Mucosa of gallbladder (tissue), 1 donor: ENCODE measurements at regions not wholly inside any gene's neighbourhood (a gene's known extent, or its start where the extent isn't known, plus 50 kb on each side); places are given as distances from the start of the nearest gene placed in this dataset.

ENCODE experiments used
- DNase-seq: peaks from one replicate; pipeline ENCODE4 v3.0.0-alpha.2; 2020; ENCODE audit warnings: low spot score
- donor health status: DM: no; HTN: no; CAD: no.

DNA sequence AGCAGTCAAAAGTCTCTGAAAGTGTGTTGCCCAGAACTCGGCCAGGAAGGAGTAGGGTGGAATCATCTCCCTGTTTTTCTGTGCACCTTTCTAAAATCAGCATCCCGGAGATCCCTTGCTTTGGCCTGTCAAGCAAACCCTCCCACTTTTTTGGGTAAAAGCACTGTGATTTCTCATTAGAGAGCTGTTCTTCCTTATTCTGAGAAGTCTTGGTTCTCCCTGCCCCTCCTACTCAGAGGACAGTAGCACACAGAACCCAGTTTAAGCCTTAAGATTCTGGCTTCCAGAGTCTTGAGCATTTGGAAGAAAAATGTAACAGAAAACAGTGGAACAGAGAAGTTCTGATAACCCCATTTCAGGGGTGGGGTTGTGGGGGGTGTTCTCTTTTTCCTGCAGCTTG is 52.6 kb upstream of the KATNAL1 start:
- no peak for DNase-seq

DNA sequence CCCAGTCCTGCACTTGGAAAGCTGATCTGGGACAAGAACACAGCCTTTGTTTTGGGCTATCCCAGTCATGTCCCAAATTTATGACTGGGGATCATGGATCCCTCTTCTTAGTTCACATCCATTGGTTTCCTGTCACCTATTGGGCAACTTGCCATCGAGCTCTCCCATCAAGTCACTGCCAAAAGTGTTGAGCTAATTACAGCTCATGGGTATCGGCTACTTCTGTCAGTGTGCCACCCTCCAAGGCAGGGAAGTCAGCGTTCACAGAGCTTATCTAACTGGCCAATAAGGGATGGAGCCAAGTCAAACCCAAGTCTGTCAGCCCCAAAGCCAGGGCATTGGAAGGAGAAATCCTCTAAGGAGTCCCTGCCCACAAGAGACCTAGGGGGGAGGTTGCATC is 53.2 kb upstream of the KATNAL1 start:
- DNase-seq = no peak

DNA sequence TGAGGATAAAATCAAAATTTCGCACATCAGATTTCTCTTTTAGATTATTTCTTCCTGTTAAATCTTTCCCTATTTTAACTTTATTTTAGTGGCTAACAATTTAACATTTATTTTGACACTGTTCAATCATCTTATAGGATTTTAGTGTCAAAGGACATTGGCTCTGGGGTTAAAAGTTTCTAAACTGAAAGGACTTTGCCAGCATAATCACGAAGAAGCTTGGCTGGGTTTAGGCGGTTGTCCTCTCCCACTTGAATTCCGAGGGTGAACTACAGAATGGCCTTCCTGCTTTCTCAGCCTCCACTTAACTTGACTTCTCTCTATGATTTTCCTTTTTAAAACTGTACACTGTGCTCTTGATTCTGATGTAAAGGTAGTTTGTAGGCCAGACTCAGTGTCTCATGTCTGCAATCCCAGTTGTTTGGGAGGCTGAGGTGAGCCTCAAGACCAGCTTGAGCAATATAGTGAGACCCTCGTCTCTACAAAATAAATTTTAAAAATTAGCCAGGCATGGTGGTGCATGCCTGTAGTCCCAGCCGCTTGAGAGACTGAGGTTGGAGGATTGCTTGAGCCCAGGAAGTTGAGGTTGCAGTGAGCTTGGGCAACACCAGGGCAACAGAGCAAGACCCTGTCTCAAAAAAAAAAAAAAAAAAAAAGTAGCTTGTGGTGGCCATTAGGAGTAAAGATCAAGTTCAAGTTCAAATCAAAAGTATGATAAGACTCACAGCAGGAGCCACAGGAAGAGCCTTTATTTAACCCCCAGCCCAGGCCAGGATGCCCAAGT is 54.8 kb upstream of the KATNAL1 start:
- no peak for DNase-seq

DNA sequence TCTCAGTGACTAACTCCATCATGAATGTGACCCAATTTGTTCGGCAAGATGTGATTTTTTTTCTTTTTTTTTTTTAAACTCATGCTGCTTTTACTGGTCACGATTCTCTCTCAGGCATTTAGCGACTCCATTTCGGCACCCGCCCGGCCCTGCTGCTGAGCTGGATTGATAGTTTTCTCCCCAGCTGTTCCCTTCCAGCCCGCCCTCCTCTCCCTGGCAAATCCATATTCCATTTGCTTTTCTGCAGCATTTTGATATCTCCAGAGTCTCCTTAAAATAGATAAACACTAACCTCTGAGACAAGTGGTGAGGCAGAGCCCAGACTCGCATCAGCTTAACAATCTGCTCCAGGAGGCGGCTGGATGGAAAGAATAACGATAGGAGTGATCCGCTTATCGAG is 55.5 kb upstream of the KATNAL1 start:
- no peak for DNase-seq

DNA sequence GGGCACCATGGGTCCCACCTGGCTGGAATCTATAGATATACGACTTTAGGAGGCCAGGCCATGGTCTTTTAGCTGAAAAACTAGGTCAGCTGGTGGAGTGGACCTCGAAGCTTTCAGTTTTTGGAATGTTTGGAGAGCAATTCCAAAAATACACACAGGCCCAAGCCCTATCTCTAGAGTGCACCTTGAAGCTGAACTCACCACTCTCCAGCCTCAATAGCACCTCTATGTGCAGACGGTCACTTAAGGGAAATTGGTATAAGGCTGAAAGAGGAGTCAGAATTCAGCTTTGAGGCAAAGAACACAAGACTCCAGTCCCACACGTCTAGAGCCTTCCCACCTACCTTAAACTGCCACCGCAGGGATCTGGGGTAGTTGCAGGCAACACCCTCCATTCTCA is 56.4 kb upstream of the KATNAL1 start:
- DNase-seq = no peak

DNA sequence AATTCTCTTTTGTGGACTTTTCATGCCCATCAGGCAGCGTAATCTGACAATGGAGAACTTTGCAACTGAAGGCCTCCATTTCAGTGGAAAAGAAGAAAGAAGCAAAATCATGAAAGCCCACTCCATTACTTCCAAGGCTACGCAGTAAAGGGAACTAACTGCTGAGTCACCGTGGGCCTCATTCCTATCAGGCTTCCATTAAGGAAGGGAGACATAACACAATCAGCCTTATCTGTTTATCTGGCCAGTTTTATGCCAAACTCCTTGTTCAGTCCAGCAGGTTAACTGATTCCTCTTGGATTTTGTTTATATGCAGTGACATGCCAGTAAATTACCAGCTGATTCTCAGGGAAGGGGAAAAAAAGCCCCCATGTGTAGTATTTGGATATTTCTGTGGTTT is 56.8 kb upstream of the KATNAL1 start:
- no peak for DNase-seq

DNA sequence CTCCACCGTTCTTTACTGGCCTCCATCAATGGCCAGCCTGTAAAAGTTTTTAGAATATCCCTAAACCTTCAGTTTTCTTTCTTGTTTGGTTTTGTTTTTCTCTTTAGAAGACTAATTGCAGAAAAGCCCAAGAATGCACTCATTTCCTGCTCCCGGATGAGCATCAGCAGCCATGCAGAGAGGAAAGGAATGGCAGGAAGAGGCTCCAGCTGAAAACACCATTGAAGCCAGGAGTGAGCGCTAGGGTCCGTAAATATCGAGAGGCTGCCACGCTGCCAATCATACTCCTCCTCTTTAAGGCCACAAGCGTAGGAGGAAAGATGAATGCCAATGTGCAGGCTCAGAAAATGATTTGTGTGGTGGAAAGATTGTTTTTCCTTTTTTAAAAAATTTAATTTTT is 57.4 kb upstream of the UBE2L5 start:
- no peak for DNase-seq

DNA sequence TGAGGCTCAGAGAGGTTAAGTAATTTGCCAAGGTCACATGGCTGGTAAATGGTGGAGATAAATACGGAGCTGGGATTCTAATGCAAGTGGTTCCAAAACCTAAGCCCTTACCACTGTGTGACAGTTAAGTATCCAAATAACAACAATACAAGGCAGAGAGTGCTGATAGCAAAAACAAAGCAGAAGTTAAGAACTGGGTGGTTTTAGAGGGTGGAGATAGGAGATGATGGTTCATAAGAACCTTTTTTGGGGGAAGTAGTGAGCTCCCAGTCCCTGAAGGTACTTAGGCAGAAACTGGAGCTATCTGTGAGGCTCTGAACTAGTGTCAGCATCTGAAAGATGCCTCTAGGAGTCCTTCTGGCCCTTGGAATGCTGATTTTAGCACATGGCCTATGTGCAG is 56.2 kb upstream of the UBE2L5 start:
- DNase-seq = no peak

DNA sequence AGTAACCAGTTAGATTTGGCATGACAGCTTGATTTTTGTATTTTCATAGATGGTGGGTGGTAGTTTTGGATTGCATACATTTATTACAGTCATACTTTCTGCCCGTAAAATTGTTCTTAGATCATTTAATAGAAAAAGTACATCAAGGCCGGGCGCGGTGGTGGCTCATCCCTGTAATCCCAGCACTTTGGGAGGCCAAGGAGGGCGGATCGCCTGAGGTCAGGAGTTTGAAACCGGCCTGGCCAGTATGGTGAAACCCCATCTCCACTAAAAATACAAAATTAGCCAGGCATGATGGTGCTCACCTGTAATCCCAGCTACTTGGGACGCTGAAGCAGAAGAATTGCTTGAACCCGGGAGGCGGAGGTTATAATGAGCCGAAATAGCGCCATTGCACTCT is 55.0 kb upstream of the UBE2L5 start:
- no peak for DNase-seq

DNA sequence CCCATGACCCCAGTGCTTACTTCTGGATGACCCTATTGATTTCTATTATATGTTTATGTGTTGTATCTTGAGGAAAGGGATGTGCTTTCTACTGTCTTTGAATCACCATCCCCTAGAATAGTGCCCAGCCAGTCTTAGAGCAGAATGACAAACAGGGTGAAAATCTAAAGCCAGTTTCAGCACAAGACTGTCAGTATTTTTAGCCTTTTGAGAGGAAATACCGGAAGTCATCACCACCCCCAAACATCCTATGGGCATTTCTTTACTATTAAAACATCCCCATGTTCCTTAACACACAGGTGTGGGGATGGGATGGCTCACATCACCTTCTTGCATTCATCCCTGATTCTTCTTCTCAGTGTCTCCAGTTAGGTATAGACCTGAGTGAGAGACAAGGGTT is 52.1 kb upstream of the UBE2L5 start:
- DNase-seq = no peak

DNA sequence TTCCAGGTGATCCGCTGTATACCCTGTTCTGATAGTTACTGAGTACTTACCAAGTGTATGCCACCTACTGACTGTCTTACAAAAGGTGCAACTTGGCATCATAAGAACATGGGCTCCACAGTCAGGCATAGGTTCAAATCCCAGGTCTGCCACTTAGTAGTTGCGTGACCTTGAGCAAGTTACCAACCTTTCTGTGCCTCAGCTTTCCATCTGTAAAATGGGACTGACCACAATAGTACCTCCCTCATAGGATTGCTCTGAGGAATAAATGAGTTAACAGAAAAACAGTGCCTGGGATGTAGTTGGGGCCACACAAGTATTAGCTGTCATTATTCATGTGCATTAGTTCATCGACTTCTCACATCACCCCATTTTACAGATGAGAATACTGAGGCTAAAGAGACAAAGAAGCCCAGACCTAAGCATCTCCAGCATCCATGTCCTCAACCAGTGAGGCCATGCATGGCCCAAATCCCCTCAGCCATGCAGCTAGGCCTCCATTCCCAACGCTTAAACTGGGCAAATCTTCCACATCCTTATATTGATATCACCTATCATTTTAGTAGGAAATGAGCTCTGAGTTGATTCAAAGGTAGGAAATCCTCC is 51.3 kb upstream of the UBE2L5 start:
- no peak for DNase-seq

DNA sequence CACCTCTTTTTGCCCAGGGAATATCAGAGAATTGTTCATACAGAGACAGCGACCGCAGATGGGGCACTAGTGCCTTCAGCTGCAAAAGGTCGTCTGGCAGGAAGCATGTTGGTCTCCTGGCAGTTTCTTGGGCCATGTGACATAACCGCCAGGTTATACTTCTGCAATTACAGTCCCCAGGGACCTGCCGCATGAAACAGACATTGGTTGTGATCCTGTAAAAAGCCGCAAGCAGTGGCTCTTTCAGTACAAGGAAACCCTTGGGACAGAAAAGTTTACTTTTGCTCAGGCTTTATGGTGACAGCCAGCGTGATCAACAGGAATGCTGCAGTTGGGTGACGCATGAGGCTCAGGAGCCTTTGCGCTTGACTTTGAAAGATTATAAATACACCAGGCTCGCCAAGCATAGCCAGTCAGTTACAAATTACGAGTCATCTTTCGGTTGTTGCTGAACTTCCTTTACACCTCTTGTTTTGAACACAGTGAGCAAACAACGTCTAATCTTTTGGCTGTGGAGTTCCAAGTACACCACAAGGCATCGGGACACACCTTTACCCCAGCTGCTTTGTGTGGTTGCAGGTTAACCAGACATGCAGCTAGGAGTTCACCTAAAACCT is 50.5 kb upstream of the UBE2L5 start:
- peak; percentile 84 for DNase-seq
